NCI-H2081 treated with DMSO at 0.1 percent for 48 hours (cell line): ENCODE measurements at regions not wholly inside any gene's neighbourhood (a gene's known extent, or its start where the extent isn't known, plus 50 kb on each side); places are given as distances from the start of the nearest gene placed in this dataset.
"Not testable (repeated sequence)": the region's sequence is repeated elsewhere in the genome, so short reads cannot be mapped to it uniquely, and the experiment has no call there.

Experiments used
- DNase-seq: peaks from one replicate; lab custom pipeline; 2025; lab: John Stamatoyannopoulos, UW

- no peak for DNase-seq
These were observed 1104.7 kb upstream of the TMEM132C start for GRCh38 chr12:127162307-127162706.

- DNase-seq: no peak
These were observed 1104.1 kb upstream of the TMEM132C start for GRCh38 chr12:127162902-127163301.

- peak; percentile 44 for DNase-seq
These were observed 1101.2 kb upstream of the TMEM132C start for GRCh38 chr12:127165567-127166392.

GRCh38 chr12:127169321-127170181 is 1097.4 kb upstream of the TMEM132C start:
- DNase-seq: no peak

- no peak for DNase-seq
These were observed 1096.5 kb upstream of the TMEM132C start for GRCh38 chr12:127170226-127171180.

GRCh38 chr12:127172861-127173260 is 1094.1 kb upstream of the TMEM132C start:
- DNase-seq: no peak

GRCh38 chr12:127173971-127174370 is 1093.0 kb upstream of the TMEM132C start:
- DNase-seq: not testable (repeated sequence)

- no peak for DNase-seq
These were observed 1092.1 kb upstream of the TMEM132C start for GRCh38 chr12:127174881-127175280.

- DNase-seq: no peak
These were observed 1091.6 kb upstream of the TMEM132C start for GRCh38 chr12:127175361-127175760.

- no peak for DNase-seq
These were observed 1090.2 kb upstream of the TMEM132C start for GRCh38 chr12:127176804-127177203.

GRCh38 chr12:127178052-127178451 is 1088.9 kb upstream of the TMEM132C start:
- DNase-seq: no peak

- DNase-seq: no peak
These were observed 1088.5 kb upstream of the TMEM132C start for GRCh38 chr12:127178463-127178862.

GRCh38 chr12:127179176-127179575 is 1087.8 kb upstream of the TMEM132C start:
- DNase-seq: no peak

GRCh38 chr12:127182018-127182417 is 1085.0 kb upstream of the TMEM132C start:
- no peak for DNase-seq

- DNase-seq: no peak
These were observed 1077.0 kb upstream of the TMEM132C start for GRCh38 chr12:127189992-127190391.

GRCh38 chr12:127191129-127191528 is 1075.8 kb upstream of the TMEM132C start:
- DNase-seq: no peak

- DNase-seq: no peak
These were observed 1074.6 kb upstream of the TMEM132C start for GRCh38 chr12:127192391-127192790.

- DNase-seq: no peak
These were observed 1073.6 kb upstream of the TMEM132C start for GRCh38 chr12:127193341-127193740.

- no peak for DNase-seq
These were observed 1072.8 kb upstream of the TMEM132C start for GRCh38 chr12:127194176-127194575.

- DNase-seq: no peak
These were observed 1061.0 kb upstream of the TMEM132C start for GRCh38 chr12:127205781-127206555.

GRCh38 chr12:127209318-127209717 is 1057.7 kb upstream of the TMEM132C start:
- no peak for DNase-seq
